Kidney (tissue), 13 donors: ENCODE measurements at regions not wholly inside any gene's neighbourhood (a gene's known extent, or its start where the extent isn't known, plus 50 kb on each side); places are given as distances from the start of the nearest gene placed in this dataset.

Experiments
- DNase-seq, 5 donors: peaks; one replicate each; pipeline ENCODE4 v3.0.0-alpha.2; 2013 to 2020
- FAIRE-seq: peaks from 2 replicates; lab custom pipeline; 2012; peaks lifted over from hg19 to GRCh38; lab: Jason Lieb, UNC
- H3K27ac ChIP-seq, 2 donors: one replicate each; pipeline ENCODE4 v1.7.0; 2013; ENCODE audit warnings: low read depth in 2 of 2, low read length in 2 of 2, inconsistent platforms in 1 of 2
- H3K27me3 ChIP-seq: one replicate; pipeline ENCODE4 v1.7.1; 2013; ENCODE audit warnings: low read length, inconsistent platforms; ENCODE audit not compliant: control insufficient read depth, insufficient read depth
- H3K36me3 ChIP-seq, 3 donors: one replicate each; pipeline versions ENCODE4 v1.7.0 to v1.7.1; 2013; ENCODE audit warnings: low read length in 3 of 3, control low read depth in 1 of 3, inconsistent platforms in 1 of 3; ENCODE audit not compliant: insufficient read depth in 3 of 3, control insufficient read depth in 2 of 3
- H3K4me1 ChIP-seq, 3 donors: one replicate each; pipeline versions ENCODE4 v1.7.0 to v1.7.1; 2013; ENCODE audit warnings: low read length in 3 of 3, inconsistent platforms in 1 of 3, low read depth in 1 of 3; ENCODE audit not compliant: control insufficient read depth in 2 of 3, insufficient read depth in 2 of 3
- H3K4me3 ChIP-seq, 3 donors: one replicate each; pipeline versions ENCODE4 v1.7.0 to v1.8.1; 2013; ENCODE audit warnings: low read length in 3 of 3, control low read depth in 1 of 3, inconsistent platforms in 1 of 3
- H3K9ac ChIP-seq, 3 donors: one replicate each; pipeline versions ENCODE4 v1.7.0 to v1.7.1; 2013; ENCODE audit warnings: low read length in 3 of 3, control low read depth in 1 of 3, inconsistent platforms in 1 of 3
- H3K9me3 ChIP-seq, 3 donors: one replicate each; pipeline versions ENCODE4 v1.7.0 to v1.7.1; 2013; ENCODE audit warnings: low read length in 3 of 3, control low read depth in 1 of 3, inconsistent platforms in 1 of 3; ENCODE audit not compliant: control insufficient read depth in 2 of 3, insufficient read depth in 1 of 3
- CTCF ChIP-seq: IDR thresholded peaks from 3 replicates; pipeline ENCODE4 v1.5.1; 2012; ENCODE audit warnings: mild to moderate bottlenecking, moderate library complexity, borderline replicate concordance; ENCODE audit not compliant: insufficient read depth; ENCODE audit errors: extremely low read depth
- intact Hi-C: fragments of 100-400 bp; cut with DNase I; formaldehyde crosslinking; loops from one replicate; pipeline ENCODE4 v1.11.1; 2022
- donor health status: control.
- donor health status: control.
- donor health status: control.
- donor health status: control.
- donor health status: control.
- donor health status: DM: yes; HTN: yes; CAD: no.
- donor health status: Normal renal cell carcinoma (clear cell type).

GRCh38 chr13:103351035-103351828 is 285.0 kb upstream of the SLC10A2 start:
- Histone ChIP-seq H3K27me3 (no peaks in the 10 kb centered on the region), H3K27ac (no peak overlapping the region), H3K9ac (no peak overlapping the region), H3K9me3 (no peaks in the 10 kb centered on the region), H3K36me3 (no peaks in the 10 kb centered on the region), H3K4me3 (no peak overlapping the region), H3K4me1 (no peaks in the 10 kb centered on the region)
- DNase-seq (peak in 3 of 5 donors; percentile 12 to 36 (median 26)), FAIRE-seq (no peak)
- no peak for TF ChIP-seq CTCF
- intact Hi-C loops: no loop called here

- FAIRE-seq (no peak), DNase-seq (no peak)
- intact Hi-C loops: no loop called here
- H3K27me3 ChIP-seq: no peaks in the 10 kb centered on the region
- H3K9ac ChIP-seq: no peak overlapping the region
- H3K36me3 ChIP-seq: no peaks in the 10 kb centered on the region
- H3K27ac ChIP-seq: no peak overlapping the region
- no peak for TF ChIP-seq CTCF
- no peak overlapping the region for H3K4me3 ChIP-seq
- no peaks in the 10 kb centered on the region for H3K9me3 ChIP-seq
- H3K4me1 ChIP-seq: no peaks in the 10 kb centered on the region
Measured at GRCh38 chr13:103350147-103350546, 283.9 kb upstream of the SLC10A2 start.

DNA sequence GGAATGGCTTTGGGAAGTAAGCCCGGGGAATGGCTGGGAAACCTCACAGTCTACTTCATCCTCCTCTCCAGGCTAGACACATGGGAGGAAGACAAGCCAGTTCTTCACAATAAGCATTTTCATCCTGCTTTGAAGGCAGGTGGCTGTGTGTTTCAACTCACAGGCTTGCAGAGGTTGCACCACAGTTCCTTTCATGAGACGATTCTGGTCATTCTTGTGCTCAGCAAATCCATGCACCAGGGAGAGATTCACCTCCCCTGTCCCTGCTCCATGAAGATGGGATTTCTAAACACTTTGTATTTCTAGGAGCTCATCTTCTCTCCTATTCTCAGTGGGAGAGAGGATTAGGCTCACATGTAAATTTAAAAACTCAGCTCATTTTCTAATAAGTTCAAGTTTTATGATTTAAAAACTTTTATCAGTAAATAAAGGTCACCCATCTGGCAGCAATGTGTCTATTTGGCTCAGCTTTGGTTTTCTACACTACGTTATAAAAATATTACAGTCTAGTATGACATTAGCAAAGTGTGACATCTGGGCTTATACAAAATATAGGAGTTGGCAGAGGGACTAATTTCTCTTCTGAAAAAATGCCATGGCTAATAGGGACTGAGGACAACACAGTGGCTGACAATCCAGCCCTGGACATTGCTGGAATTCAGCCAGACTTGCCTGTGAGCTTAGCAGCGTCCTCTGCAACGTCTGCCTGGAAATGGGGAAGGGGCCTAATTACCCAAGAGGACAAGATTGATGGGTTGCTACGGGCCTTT is 283.2 kb upstream of the SLC10A2 start:
- Histone ChIP-seq H3K4me1 (no peaks in the 10 kb centered on the region), H3K4me3 (no peak overlapping the region), H3K27me3 (no peaks in the 10 kb centered on the region), H3K9me3 (no peaks in the 10 kb centered on the region), H3K36me3 (no peaks in the 10 kb centered on the region), H3K27ac (no peak overlapping the region), H3K9ac (no peak overlapping the region)
- no peak for TF ChIP-seq CTCF
- no peak for FAIRE-seq
- intact Hi-C loops: no loop called here
- DNase-seq: peak in 1 of 5 donors; percentile 29
